HPDE6-E6E7 (cell line): ENCODE measurements at regions not wholly inside any gene's neighbourhood (a gene's known extent, or its start where the extent isn't known, plus 50 kb on each side); places are given as distances from the start of the nearest gene placed in this dataset.

Source experiments
- DNase-seq: peaks from one replicate; pipeline ENCODE4 v3.0.0; 2011; ENCODE audit warnings: missing footprints; ENCODE audit errors: extremely low spot score

GRCh38 chr2:59082657-59083056 lies 841.5 kb upstream of the FANCL start:
- DNase-seq: no peak

GRCh38 chr2:59080451-59081181 lies 839.5 kb upstream of the FANCL start:
- no peak for DNase-seq

- DNase-seq: no peak
These were observed 836.9 kb upstream of the FANCL start for GRCh38 chr2:59077981-59078531.

GRCh38 chr2:59077026-59077725 lies 836.1 kb upstream of the FANCL start:
- DNase-seq: no peak

GRCh38 chr2:59076079-59076619 lies 835.0 kb upstream of the FANCL start:
- DNase-seq: no peak

GRCh38 chr2:59074071-59074470 lies 832.9 kb upstream of the FANCL start:
- no peak for DNase-seq

- DNase-seq: no peak
These were observed 832.2 kb upstream of the FANCL start for GRCh38 chr2:59073286-59073685.

- DNase-seq: no peak
These were observed 827.1 kb upstream of the FANCL start for GRCh38 chr2:59068255-59068654.

- DNase-seq: no peak
These were observed 825.8 kb upstream of the FANCL start for GRCh38 chr2:59066787-59067399.

- DNase-seq: no peak
These were observed 806.4 kb upstream of the FANCL start for GRCh38 chr2:59047373-59047995.

- no peak for DNase-seq
These were observed 805.6 kb upstream of the FANCL start for GRCh38 chr2:59046401-59047372.

GRCh38 chr2:59044736-59045135 lies 803.6 kb upstream of the FANCL start:
- DNase-seq: no peak

GRCh38 chr2:59041139-59041538 lies 800.0 kb upstream of the FANCL start:
- DNase-seq: no peak

- no peak for DNase-seq
These were observed 793.7 kb upstream of the FANCL start for GRCh38 chr2:59034837-59035236.

- DNase-seq: no peak
These were observed 793.0 kb upstream of the FANCL start for GRCh38 chr2:59034106-59034505.

- no peak for DNase-seq
These were observed 792.5 kb upstream of the FANCL start for GRCh38 chr2:59033661-59034060.

GRCh38 chr2:59032499-59032898 lies 791.4 kb upstream of the FANCL start:
- no peak for DNase-seq

- DNase-seq: no peak
These were observed 787.9 kb upstream of the FANCL start for GRCh38 chr2:59029058-59029457.

- no peak for DNase-seq
These were observed 786.2 kb upstream of the FANCL start for GRCh38 chr2:59027320-59027719.

- DNase-seq: peak; percentile 7
These were observed 784.1 kb upstream of the FANCL start for GRCh38 chr2:59025157-59025757.
